Gastroesophageal sphincter (tissue), 3 donors: ENCODE measurements at regions not wholly inside any gene's neighbourhood (a gene's known extent, or its start where the extent isn't known, plus 50 kb on each side); places are given as distances from the start of the nearest gene placed in this dataset.

Source experiments
- CTCF ChIP-seq, 4 experiments: fragments of 200-600 bp in 2 of 4; fragments of 450-650 bp in 2 of 4; sonication (generic) in 1 of 4; IDR thresholded peaks; one replicate each; pipeline ENCODE4 v1.5.1; 2017 to 2019; ENCODE audit warnings: antibody characterized with exemption in 4 of 4, mild to moderate bottlenecking in 2 of 4, moderate library complexity in 2 of 4
- EP300 ChIP-seq: sonication (generic); formaldehyde crosslinking; IDR thresholded peaks from one replicate; pipeline ENCODE4 v1.6.1; 2017; ENCODE audit warnings: antibody characterized with exemption, mild to moderate bottlenecking
- POLR2A ChIP-seq, 2 donors: fragments of 450-650 bp; IDR thresholded peaks; one replicate each; pipeline ENCODE4 v1.6.1; 2017; ENCODE audit warnings: antibody characterized with exemption in 2 of 2, mild to moderate bottlenecking in 2 of 2, moderate library complexity in 1 of 2
- POLR2AphosphoS5 ChIP-seq: sonication (generic); formaldehyde crosslinking; IDR thresholded peaks from one replicate; pipeline ENCODE4 v1.6.1; 2017; ENCODE audit warnings: antibody characterized with exemption

- TF ChIP-seq CTCF (IDR thresholded peaks at IDR 0.05), result no peak
- no peak for TF ChIP-seq POLR2A (IDR thresholded peaks at IDR 0.05)
- TF ChIP-seq EP300, result no peak
- TF ChIP-seq POLR2AphosphoS5, result no peak
Measured at GRCh38 chr6:108778421-108779186, 69.6 kb upstream of the ARMC2 start.
